ENCODE measurements at regions not wholly inside any gene's neighbourhood (a gene's known extent, or its start where the extent isn't known, plus 50 kb on each side); places are given as distances from the start of the nearest gene placed in this dataset.

DNA sequence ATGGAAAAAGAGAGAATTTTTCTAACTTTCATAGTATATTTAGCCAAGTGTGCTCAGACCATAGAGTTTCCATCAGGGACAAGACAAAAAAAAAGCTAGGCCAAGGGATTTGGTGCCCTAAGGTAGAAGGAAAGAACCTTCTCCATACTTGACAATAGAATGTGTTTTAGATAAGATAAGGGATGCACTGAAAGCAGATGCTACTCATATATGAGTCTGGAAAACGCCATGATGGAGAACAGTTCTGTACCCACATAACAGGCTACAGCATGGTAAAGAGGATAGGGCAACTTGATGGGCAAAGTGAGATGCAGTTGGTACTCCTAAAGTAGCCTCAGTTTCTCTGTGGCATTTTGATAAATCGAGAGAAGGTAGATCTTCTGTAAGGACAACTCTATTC is 216.4 kb upstream of the NECTIN3 start:
- no peak for DNase-seq (ENCODE audit: low spot score)
- Histone ChIP-seq H3K4me1 (replicated peaks) (no peaks in the 10 kb centered on the region), H3K27ac (no peak overlapping the region), H3K36me3 (no peaks in the 10 kb centered on the region), H3K9me3 (no peaks in the 10 kb centered on the region), H3K27me3 (replicated peaks; ENCODE audit: insufficient read depth) (no peaks in the 10 kb centered on the region), H3K4me3 (no peak overlapping the region)
- WGBS: 84% methylated on average over 2 of the region's 2 CpGs
- intact Hi-C loops (cut with DNase I): no loop called here
- TF ChIP-seq POLR2AphosphoS5 (IDR thresholded peaks at IDR 0.05) (no peak), POLR2A (IDR thresholded peaks at IDR 0.05) (no peak)
- TF ChIP-seq, protein P1, sequence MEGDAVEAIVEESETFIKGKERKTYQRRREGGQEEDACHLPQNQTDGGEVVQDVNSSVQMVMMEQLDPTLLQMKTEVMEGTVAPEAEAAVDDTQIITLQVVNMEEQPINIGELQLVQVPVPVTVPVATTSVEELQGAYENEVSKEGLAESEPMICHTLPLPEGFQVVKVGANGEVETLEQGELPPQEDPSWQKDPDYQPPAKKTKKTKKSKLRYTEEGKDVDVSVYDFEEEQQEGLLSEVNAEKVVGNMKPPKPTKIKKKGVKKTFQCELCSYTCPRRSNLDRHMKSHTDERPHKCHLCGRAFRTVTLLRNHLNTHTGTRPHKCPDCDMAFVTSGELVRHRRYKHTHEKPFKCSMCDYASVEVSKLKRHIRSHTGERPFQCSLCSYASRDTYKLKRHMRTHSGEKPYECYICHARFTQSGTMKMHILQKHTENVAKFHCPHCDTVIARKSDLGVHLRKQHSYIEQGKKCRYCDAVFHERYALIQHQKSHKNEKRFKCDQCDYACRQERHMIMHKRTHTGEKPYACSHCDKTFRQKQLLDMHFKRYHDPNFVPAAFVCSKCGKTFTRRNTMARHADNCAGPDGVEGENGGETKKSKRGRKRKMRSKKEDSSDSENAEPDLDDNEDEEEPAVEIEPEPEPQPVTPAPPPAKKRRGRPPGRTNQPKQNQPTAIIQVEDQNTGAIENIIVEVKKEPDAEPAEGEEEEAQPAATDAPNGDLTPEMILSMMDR (IDR thresholded peaks at IDR 0.05): no peak

- intact Hi-C loops (cut with DNase I): no loop called here
- 59% methylated on average over 2 of the region's 2 CpGs for WGBS
- Histone ChIP-seq H3K36me3 (no peaks in the 10 kb centered on the region), H3K27me3 (replicated peaks; ENCODE audit: insufficient read depth) (no peaks in the 10 kb centered on the region), H3K27ac (no peak overlapping the region), H3K4me3 (no peak overlapping the region), H3K4me1 (replicated peaks) (no peaks in the 10 kb centered on the region), H3K9me3 (no peaks in the 10 kb centered on the region)
- no peak for DNase-seq (ENCODE audit: low spot score)
- TF ChIP-seq, protein P1 (IDR thresholded peaks at IDR 0.05): no peak
- TF ChIP-seq POLR2A (IDR thresholded peaks at IDR 0.05): no peak
- no peak for TF ChIP-seq POLR2AphosphoS5 (IDR thresholded peaks at IDR 0.05)
Observed at GRCh38 chr3:110856916-110857315, 214.7 kb upstream of the NECTIN3 start.

GRCh38 chr3:110858549-110858948 is 213.1 kb upstream of the NECTIN3 start:
- TF ChIP-seq POLR2AphosphoS5 (IDR thresholded peaks at IDR 0.05): no peak
- TF ChIP-seq POLR2A (IDR thresholded peaks at IDR 0.05): no peak
- TF ChIP-seq, protein P1 (IDR thresholded peaks at IDR 0.05): no peak

GRCh38 chr3:110859336-110859735 is 212.3 kb upstream of the NECTIN3 start:
- Histone ChIP-seq H3K4me1 (replicated peaks) (no peaks in the 10 kb centered on the region), H3K27me3 (replicated peaks; ENCODE audit: insufficient read depth) (no peaks in the 10 kb centered on the region), H3K9me3 (no peaks in the 10 kb centered on the region), H3K36me3 (no peaks in the 10 kb centered on the region), H3K4me3 (no peak overlapping the region), H3K27ac (no peak overlapping the region)
- intact Hi-C loops (cut with DNase I): no loop called here
- no peak for DNase-seq (ENCODE audit: low spot score)
- no peak for TF ChIP-seq POLR2A (IDR thresholded peaks at IDR 0.05)
- TF ChIP-seq, protein P1 (IDR thresholded peaks at IDR 0.05): no peak
- TF ChIP-seq POLR2AphosphoS5 (IDR thresholded peaks at IDR 0.05): no peak
- 77% methylated on average over 5 of the region's 5 CpGs for WGBS

More at GRCh38 chr3:110858549-110858948, 213.1 kb upstream of the NECTIN3 start:
- Histone ChIP-seq H3K4me1 (replicated peaks) (no peaks in the 10 kb centered on the region), H3K9me3 (no peaks in the 10 kb centered on the region), H3K4me3 (no peak overlapping the region), H3K27ac (no peak overlapping the region), H3K36me3 (no peaks in the 10 kb centered on the region), H3K27me3 (replicated peaks; ENCODE audit: insufficient read depth) (no peaks in the 10 kb centered on the region)
- no peak for DNase-seq (ENCODE audit: low spot score)
- intact Hi-C loops (cut with DNase I): no loop called here
- 81% methylated on average over 4 of the region's 4 CpGs for WGBS

- no peaks in the 10 kb centered on the region for H3K27me3 ChIP-seq (replicated peaks; ENCODE audit: insufficient read depth)
- H3K36me3 ChIP-seq: no peaks in the 10 kb centered on the region
- WGBS: 30% methylated on average over 4 of the region's 4 CpGs
- H3K4me3 ChIP-seq: no peak overlapping the region
- H3K4me1 ChIP-seq (replicated peaks): no peaks in the 10 kb centered on the region
- no peaks in the 10 kb centered on the region for H3K9me3 ChIP-seq
- DNase-seq (ENCODE audit: low spot score): no peak
- TF ChIP-seq POLR2A (IDR thresholded peaks at IDR 0.05): no peak
- TF ChIP-seq POLR2AphosphoS5 (IDR thresholded peaks at IDR 0.05): no peak
- TF ChIP-seq, protein P1 (IDR thresholded peaks at IDR 0.05): no peak
- no peak overlapping the region for H3K27ac ChIP-seq
- intact Hi-C loops (cut with DNase I): no loop called here
Observed at GRCh38 chr3:110859993-110860392, 211.6 kb upstream of the NECTIN3 start.

All from prostate gland (tissue), 2 donors.